DOHH2 (cell line): ENCODE measurements at regions not wholly inside any gene's neighbourhood (a gene's known extent, or its start where the extent isn't known, plus 50 kb on each side); places are given as distances from the start of the nearest gene placed in this dataset.

Experiments used
- H3F3A ChIP-seq: fragments of 200-600 bp; sonication (generic), shearing (Covaris generic); 2 replicates; pipeline ENCODE4 v1.6.0; 2016; ENCODE audit warnings: antibody characterized with exemption, mild to moderate bottlenecking; ENCODE audit not compliant: control insufficient read depth, insufficient read depth
- H3K27ac ChIP-seq: fragments of 200-600 bp; sonication (generic); 2 replicates; pipeline ENCODE4 v1.5.1; 2014; ENCODE audit warnings: low read depth, mild to moderate bottlenecking, low read length, moderate library complexity
- H3K27me3 ChIP-seq: fragments of 200-600 bp; sonication (generic); 2 replicates; pipeline ENCODE4 v1.6.1; 2014; ENCODE audit warnings: mild to moderate bottlenecking, low read length, mixed read lengths; ENCODE audit not compliant: control insufficient read depth
- H3K36me3 ChIP-seq: fragments of 200-600 bp; sonication (generic); 2 replicates; pipeline ENCODE4 v1.6.1; 2014; ENCODE audit warnings: mild to moderate bottlenecking, low read length, moderate library complexity, mixed read lengths; ENCODE audit not compliant: control insufficient read depth
- H3K4me1 ChIP-seq: fragments of 200-600 bp; sonication (generic); 2 replicates; pipeline ENCODE4 v1.6.1; 2014; ENCODE audit warnings: mild to moderate bottlenecking, low read length, mixed read lengths; ENCODE audit not compliant: control insufficient read depth
- H3K4me2 ChIP-seq: fragments of 200-600 bp; sonication (generic); 2 replicates; pipeline ENCODE4 v1.6.0; 2014; ENCODE audit warnings: mild to moderate bottlenecking, low read length, moderate library complexity
- H3K4me3 ChIP-seq: fragments of 200-600 bp; sonication (generic); 2 replicates; pipeline ENCODE4 v1.5.1; 2014; ENCODE audit warnings: mild to moderate bottlenecking, low read length, mixed read lengths
- H3K79me2 ChIP-seq: fragments of 200-600 bp; sonication (generic); 2 replicates; pipeline ENCODE4 v1.6.1; 2014; ENCODE audit warnings: mild to moderate bottlenecking, low read length, mixed read lengths; ENCODE audit not compliant: control insufficient read depth
- H3K9me2 ChIP-seq: fragments of 200-600 bp; sonication (generic); replicated peaks from 2 replicates; pipeline ENCODE4 v1.6.1; 2014; ENCODE audit warnings: mild to moderate bottlenecking, low read length, mixed read lengths; ENCODE audit not compliant: control insufficient read depth
- H3K9me3 ChIP-seq: fragments of 200-600 bp; sonication (generic); 2 replicates; pipeline ENCODE4 v1.6.1; 2014; ENCODE audit warnings: antibody characterized with exemption, low read length, mixed read lengths; ENCODE audit not compliant: control insufficient read depth, insufficient read depth
- H4K20me1 ChIP-seq: fragments of 200-600 bp; sonication (generic); 2 replicates; pipeline ENCODE4 v1.6.0; 2014; ENCODE audit warnings: low read depth, mild to moderate bottlenecking, antibody characterized with exemption, low read length, moderate library complexity; ENCODE audit not compliant: control insufficient read depth, insufficient read depth
- CTCF ChIP-seq: fragments of 200-600 bp; sonication (generic); IDR thresholded peaks from one replicate; pipeline ENCODE4 v1.5.1; 2014; ENCODE audit warnings: antibody characterized with exemption, mild to moderate bottlenecking, low read depth, low read length; ENCODE audit not compliant: poor library complexity, severe bottlenecking
- EZH2phosphoT487 ChIP-seq: fragments of 200-600 bp; sonication (generic); IDR thresholded peaks from 2 replicates; pipeline ENCODE4 v1.6.1; 2017; ENCODE audit warnings: borderline replicate concordance, mild to moderate bottlenecking, antibody characterized with exemption, low read length, moderate library complexity, mixed read lengths

- Histone ChIP-seq H3K79me2 (no peaks in the 10 kb centered on the region), H3K27me3 (no peaks in the 10 kb centered on the region), H4K20me1 (no peaks in the 10 kb centered on the region), H3K4me3 (no peak overlapping the region), H3K27ac (no peak overlapping the region), H3K9me2 (no peaks in the 10 kb centered on the region), H3F3A (no peaks in the 10 kb centered on the region), H3K36me3 (no peaks in the 10 kb centered on the region), H3K4me2 (no peak overlapping the region), H3K9me3 (no peaks in the 10 kb centered on the region), H3K4me1 (no peaks in the 10 kb centered on the region)
- no peak for TF ChIP-seq CTCF
- no peak for TF ChIP-seq EZH2phosphoT487
Observed at GRCh38 chr9:115264313-115264712, 146.4 kb upstream of the TNC start.

GRCh38 chr9:115267790-115268189 lies 149.8 kb upstream of the TNC start:
- Histone ChIP-seq H3K36me3 (no peaks in the 10 kb centered on the region), H3K27me3 (no peaks in the 10 kb centered on the region), H3F3A (no peaks in the 10 kb centered on the region), H3K4me3 (no peak overlapping the region), H3K9me2 (no peaks in the 10 kb centered on the region), H3K4me1 (0 out of 2 replicates have a peak, but pooled peaks cover 5% of the 10 kb centered on the region), H3K79me2 (no peaks in the 10 kb centered on the region), H3K27ac (no peak overlapping the region), H3K9me3 (no peaks in the 10 kb centered on the region), H3K4me2 (no peak overlapping the region), H4K20me1 (no peaks in the 10 kb centered on the region)
- TF ChIP-seq CTCF (no peak), EZH2phosphoT487 (no peak)

GRCh38 chr9:115275753-115276152 lies 157.8 kb upstream of the TNC start:
- TF ChIP-seq EZH2phosphoT487 (no peak), CTCF (no peak)

GRCh38 chr9:115276621-115277020 lies 158.7 kb upstream of the TNC start:
- H4K20me1 ChIP-seq = no peaks in the 10 kb centered on the region
- TF ChIP-seq EZH2phosphoT487 = no peak
- no peak for TF ChIP-seq CTCF
- no peaks in the 10 kb centered on the region for H3K9me3 ChIP-seq
- H3K4me2 ChIP-seq = no peak overlapping the region
- H3K9me2 ChIP-seq = no peaks in the 10 kb centered on the region
- H3K27ac ChIP-seq = no peak overlapping the region
- H3K27me3 ChIP-seq = no peaks in the 10 kb centered on the region
- H3K4me1 ChIP-seq = no peaks in the 10 kb centered on the region
- no peaks in the 10 kb centered on the region for H3K79me2 ChIP-seq
- H3K4me3 ChIP-seq = no peak overlapping the region
- H3F3A ChIP-seq = no peaks in the 10 kb centered on the region
- no peaks in the 10 kb centered on the region for H3K36me3 ChIP-seq

More at GRCh38 chr9:115275753-115276152, 157.8 kb upstream of the TNC start:
- no peaks in the 10 kb centered on the region for H4K20me1 ChIP-seq
- H3K9me3 ChIP-seq = no peaks in the 10 kb centered on the region
- no peak overlapping the region for H3K4me3 ChIP-seq
- no peaks in the 10 kb centered on the region for H3K4me1 ChIP-seq
- H3K27ac ChIP-seq = no peak overlapping the region
- H3K36me3 ChIP-seq = no peaks in the 10 kb centered on the region
- no peaks in the 10 kb centered on the region for H3K79me2 ChIP-seq
- no peaks in the 10 kb centered on the region for H3K9me2 ChIP-seq
- H3K27me3 ChIP-seq = no peaks in the 10 kb centered on the region
- H3K4me2 ChIP-seq = no peak overlapping the region
- no peaks in the 10 kb centered on the region for H3F3A ChIP-seq
